HCT116 (cell line): ENCODE measurements at regions not wholly inside any gene's neighbourhood (a gene's known extent, or its start where the extent isn't known, plus 50 kb on each side); places are given as distances from the start of the nearest gene placed in this dataset.

Experiments used
- ATAC-seq: fragments of 200-7000 bp; cut with Tn5 transposase; 2 replicates; pipeline ENCODE4 v1.9.1; 2020; ENCODE audit warnings: mild to moderate bottlenecking, moderate library complexity
- BruUV-seq: library from RNA; stranded (reverse); fragments of 400-500 nt; replicated peaks from 2 replicates; lab custom pipeline; 2021; lab: Mats Ljungman, UMichigan
- CTCF ChIA-PET: fragments of 300-600 bp; sonication (Branson Sonifier 250); formaldehyde crosslinking; loops from one replicate; lab custom pipeline; 2021; ENCODE audit warnings: antibody characterized with exemption; lab: Charles Lee
- POLR2A ChIA-PET: fragments of 300-600, 350-600 bp; sonication (Branson Sonifier 250); formaldehyde crosslinking; loops from one replicate; lab custom pipeline; 2021; ENCODE audit warnings: antibody characterized with exemption; lab: Charles Lee
- RAD21 ChIA-PET, 2 experiments: fragments of 300-600 bp; sonication (Branson Sonifier 250); formaldehyde crosslinking; loops; one replicate each; lab custom pipeline; 2023; ENCODE audit warnings: low total read pairs in 2 of 2; ENCODE audit not compliant: uncharacterized antibody in 2 of 2, unreplicated experiment in 2 of 2, low non-redundant PET in 1 of 2; lab: Charles Lee
- DNase-seq: peaks from one replicate; pipeline ENCODE4 v3.0.0-alpha.2; 2010; ENCODE audit warnings: low read depth, low spot score
- H2AFZ ChIP-seq: fragments of 200-600 bp; shearing (Covaris generic), sonication (generic); 2 replicates; pipeline ENCODE4 v1.6.1; 2017; ENCODE audit warnings: low read depth, mixed run types, mixed read lengths, antibody characterized with exemption, low read length; ENCODE audit not compliant: poor library complexity, severe bottlenecking
- H3K27ac ChIP-seq: 2 replicates; pipeline ENCODE4 v1.5.1; 2012; ENCODE audit warnings: low read depth, low read length
- H3K27me3 ChIP-seq: fragments of 200-600 bp; sonication (generic); 2 replicates; pipeline ENCODE4 v1.6.1; 2016; ENCODE audit warnings: mixed run types, low read length, mixed read lengths; ENCODE audit not compliant: insufficient read depth
- H3K36me3 ChIP-seq, 2 experiments: fragments of 200-500 bp in 1 of 2; fragments of 200-600 bp in 1 of 2; sonication (Bioruptor generic) in 1 of 2; sonication (generic) in 1 of 2; 2 replicates each; pipeline versions ENCODE4 v1.5.1 to v1.6.1; 2014 to 2016; ENCODE audit warnings: low read length in 2 of 2, inconsistent platforms in 1 of 2, mixed read lengths in 1 of 2, mixed run types in 1 of 2; ENCODE audit not compliant: insufficient read depth in 2 of 2, control insufficient read depth in 1 of 2
- H3K4me1 ChIP-seq, 2 experiments: fragments of 200-600 bp in 1 of 2; sonication (generic) in 1 of 2; 2 replicates each; pipeline versions ENCODE4 v1.5.1 to v1.6.1; 2012 to 2017; ENCODE audit warnings: low read length in 2 of 2, inconsistent platforms in 1 of 2, mild to moderate bottlenecking in 1 of 2, mixed read lengths in 1 of 2, mixed run types in 1 of 2, moderate library complexity in 1 of 2; ENCODE audit not compliant: insufficient read depth in 2 of 2, control insufficient read depth in 1 of 2
- H3K4me2 ChIP-seq: fragments of 200-600 bp; sonication (generic); 2 replicates; pipeline ENCODE4 v1.6.1; 2017; ENCODE audit warnings: mixed run types, low read length, mixed read lengths
- H3K4me3 ChIP-seq, 2 experiments: fragments of 200-600 bp in 1 of 2; sonication (generic) in 1 of 2; replicated peaks in 1 of 2; 2 replicates each; pipeline ENCODE4 v1.5.1; 2011 to 2016; ENCODE audit warnings: low read length in 2 of 2, control low read depth in 1 of 2, low read depth in 1 of 2, mild to moderate bottlenecking in 1 of 2, mixed read lengths in 1 of 2, mixed run types in 1 of 2
- H3K79me2 ChIP-seq: fragments of 200-600 bp; sonication (generic); 2 replicates; pipeline ENCODE4 v1.6.1; 2017; ENCODE audit warnings: mild to moderate bottlenecking, mixed run types, low read length, moderate library complexity, mixed read lengths; ENCODE audit not compliant: insufficient read depth
- H3K9ac ChIP-seq: fragments of 200-600 bp; sonication (generic); 2 replicates; pipeline ENCODE4 v1.6.1; 2016; ENCODE audit warnings: low read length, mixed read lengths
- H3K9me2 ChIP-seq: fragments of 200-600 bp; sonication (generic), shearing (Covaris generic); 2 replicates; pipeline ENCODE4 v1.6.1; 2017; ENCODE audit warnings: mixed run types, mild to moderate bottlenecking, moderate library complexity; ENCODE audit not compliant: insufficient read depth
- H3K9me3 ChIP-seq, 2 experiments: fragments of 200-500 bp in 1 of 2; fragments of 200-600 bp in 1 of 2; sonication (Bioruptor generic) in 1 of 2; sonication (generic) in 1 of 2; 2 replicates each; pipeline ENCODE4 v1.6.1; 2014 to 2017; ENCODE audit warnings: low read length in 2 of 2, mixed read lengths in 2 of 2, inconsistent platforms in 1 of 2, low read depth in 1 of 2, mild to moderate bottlenecking in 1 of 2, mixed run types in 1 of 2, moderate library complexity in 1 of 2; ENCODE audit not compliant: control insufficient read depth in 1 of 2, insufficient read depth in 1 of 2
- H4K20me1 ChIP-seq: fragments of 200-600 bp; sonication (generic), shearing (Covaris generic); 2 replicates; pipeline ENCODE4 v1.6.1; 2017; ENCODE audit warnings: mixed run types, mild to moderate bottlenecking, moderate library complexity; ENCODE audit not compliant: insufficient read depth
- CBX3 ChIP-seq: IDR thresholded peaks from 2 replicates; pipeline ENCODE4 v1.6.1; 2012; ENCODE audit warnings: low read depth
- CTCF ChIP-seq, 3 experiments: fragments of 200-600 bp in 1 of 3; sonication (generic) in 1 of 3; IDR thresholded peaks in 2 of 3; conservative IDR thresholded peaks in 1 of 3; 2 replicates each; pipeline ENCODE4 v1.5.1; 2012 to 2017; ENCODE audit warnings: low read depth in 2 of 3, low read length in 2 of 3, antibody characterized with exemption in 1 of 3, borderline replicate concordance in 1 of 3, control low read depth in 1 of 3, mild to moderate bottlenecking in 1 of 3, mixed read lengths in 1 of 3, mixed run types in 1 of 3, moderate library complexity in 1 of 3; ENCODE audit not compliant: insufficient read depth in 1 of 3
- EGR1 ChIP-seq: IDR thresholded peaks from 2 replicates; pipeline ENCODE4 v1.6.1; 2012; ENCODE audit warnings: low read depth
- EZH2 ChIP-seq: fragments of 200-600 bp; sonication (generic); IDR thresholded peaks from 2 replicates; pipeline ENCODE4 v1.6.1; 2017; ENCODE audit warnings: antibody characterized with exemption, mixed run types
- EZH2phosphoT487 ChIP-seq: fragments of 200-600 bp; IDR thresholded peaks from 2 replicates; pipeline ENCODE4 v1.6.1; 2018; ENCODE audit warnings: antibody characterized with exemption, borderline replicate concordance
- FOSL1 ChIP-seq: IDR thresholded peaks from 2 replicates; pipeline ENCODE4 v1.6.1; 2012; ENCODE audit warnings: low read depth
- JUND ChIP-seq: IDR thresholded peaks from 2 replicates; pipeline ENCODE4 v1.6.1; 2012
- MAX ChIP-seq: IDR thresholded peaks from 2 replicates; pipeline ENCODE4 v1.6.1; 2012
- REST ChIP-seq: IDR thresholded peaks from 2 replicates; pipeline ENCODE4 v1.6.1; 2012; ENCODE audit warnings: low read depth
- ZBTB33 ChIP-seq: IDR thresholded peaks from 2 replicates; pipeline ENCODE4 v1.6.1; 2011; ENCODE audit warnings: mild to moderate bottlenecking, low read length, moderate library complexity; ENCODE audit not compliant: insufficient replicate concordance; ENCODE audit errors: extremely low read depth
- ZFX ChIP-seq: fragments of 450-650 bp; IDR thresholded peaks from 2 replicates; pipeline ENCODE4 v1.6.1; 2017
- intact Hi-C: fragments of 100-400 bp; cut with micrococcal nuclease; formaldehyde crosslinking; loops from 2 replicates; pipeline ENCODE4 v1.10.0; 2022

- no peak overlapping the region for H3K9ac ChIP-seq
- H3K9me3 ChIP-seq: no peaks in the 10 kb centered on the region
- TF ChIP-seq ZBTB33 (no peak), JUND (no peak)
- H3K4me1 ChIP-seq: no peaks in the 10 kb centered on the region
- no peak overlapping the region for H3K27ac ChIP-seq
- intact Hi-C loops: no loop called here
- no peaks in the 10 kb centered on the region for H3K36me3 ChIP-seq
- ChIA-PET POLR2A (no interaction called here), CTCF (interaction anchor here (0.9 kb wide), 1 partner anchor 33 kb away, joined by 3 read pairs; no protein-coding TSS in a partner anchor), RAD21 (no interaction called here)
- no peak overlapping the region for H3K4me3 ChIP-seq
- H3K4me2 ChIP-seq: no peak overlapping the region
- no peak overlapping the region for H2AFZ ChIP-seq
- no peaks in the 10 kb centered on the region for H3K27me3 ChIP-seq
- no peaks in the 10 kb centered on the region for H4K20me1 ChIP-seq
- H3K9me2 ChIP-seq: no peaks in the 10 kb centered on the region
- DNase-seq: no peak
- BruUV-seq: no TSS peak
- H3K79me2 ChIP-seq: no peaks in the 10 kb centered on the region
- ATAC-seq: no peak
These were observed 448.0 kb downstream of the SLC6A15 start for GRCh38 chr12:84464616-84465015.

- no peak for ATAC-seq
- H3K9ac ChIP-seq: no peak overlapping the region
- no peak overlapping the region for H3K4me3 ChIP-seq
- no peak for DNase-seq
- RAD21 ChIA-PET: no interaction called here
- H3K79me2 ChIP-seq: no peaks in the 10 kb centered on the region
- H3K27me3 ChIP-seq: no peaks in the 10 kb centered on the region
- BruUV-seq: no TSS peak
- POLR2A ChIA-PET: no interaction called here
- no peak overlapping the region for H3K4me2 ChIP-seq
- no peaks in the 10 kb centered on the region for H3K9me3 ChIP-seq
- no peaks in the 10 kb centered on the region for H3K36me3 ChIP-seq
- H2AFZ ChIP-seq: no peak overlapping the region
- H3K27ac ChIP-seq: no peak overlapping the region
- no peaks in the 10 kb centered on the region for H4K20me1 ChIP-seq
- intact Hi-C loops: no loop called here
- CTCF ChIA-PET: no interaction called here
- no peaks in the 10 kb centered on the region for H3K9me2 ChIP-seq
- no peaks in the 10 kb centered on the region for H3K4me1 ChIP-seq
- TF ChIP-seq MAX (no peak), EZH2phosphoT487 (no peak), FOSL1 (no peak), CBX3 (no peak), ZFX (no peak), REST (no peak), CTCF (IDR thresholded peaks at IDR 0.05 in 2 of 3, conservative IDR thresholded peaks at IDR 0.05 in 1 of 3; ENCODE audit: borderline replicate concordance in 1 of 3, insufficient read depth in 1 of 3, low read depth in 2 of 3, low read length in 2 of 3) (no peak), EGR1 (no peak), EZH2 (no peak)
These were observed 448.7 kb downstream of the SLC6A15 start for GRCh38 chr12:84463741-84464495.
